Liver (tissue), 3 donors: ENCODE measurements at regions not wholly inside any gene's neighbourhood (a gene's known extent, or its start where the extent isn't known, plus 50 kb on each side); places are given as distances from the start of the nearest gene placed in this dataset.

Source experiments
- CTCF ChIP-seq: fragments of 150-350 bp; IDR thresholded peaks from 2 replicates; pipeline ENCODE4 v1.5.1; 2017; ENCODE audit warnings: improper control_type of control experiment, low read depth, low read length; ENCODE audit not compliant: missing input control
- RXRA ChIP-seq, 2 donors: IDR thresholded peaks; 2 replicates each; pipeline ENCODE4 v1.6.1; 2017 to 2018; ENCODE audit warnings: antibody characterized with exemption in 2 of 2, mild to moderate bottlenecking in 1 of 2
- YY1 ChIP-seq: IDR thresholded peaks from 2 replicates; pipeline ENCODE4 v1.6.1; 2016; ENCODE audit warnings: antibody characterized with exemption, mild to moderate bottlenecking
- donor health status: healthy.
- donor health status: healthy.

- TF ChIP-seq CTCF (no peak), YY1 (no peak), RXRA (IDR thresholded peaks at IDR 0.05) (no peak)
Measured at GRCh38 chr1:233787599-233787998, 116.9 kb upstream of the SLC35F3 start.
